Astrocyte of the cerebellum (primary cell): ENCODE measurements at regions not wholly inside any gene's neighbourhood (a gene's known extent, or its start where the extent isn't known, plus 50 kb on each side); places are given as distances from the start of the nearest gene placed in this dataset.

Experiments used
- DNase-seq: peaks from one replicate; pipeline ENCODE4 v3.0.0-alpha.2; 2011; ENCODE audit warnings: low read depth
- H3K4me3 ChIP-seq: 2 replicates; pipeline ENCODE4 v1.5.1; 2011; ENCODE audit warnings: mild to moderate bottlenecking, low read depth, low read length, moderate library complexity
- CTCF ChIP-seq: IDR thresholded peaks from 2 replicates; pipeline ENCODE4 v1.5.1; 2012; ENCODE audit warnings: low read length, low read depth, moderate library complexity, mild to moderate bottlenecking; ENCODE audit errors: missing control alignments
- in situ Hi-C: cut with HindIII; loops from 2 replicates; pipeline ENCODE4 v1.10.0; 2017; ENCODE audit warnings: low sequenced_read_pairs

GRCh38 chr4:35689870-35690269, 554.4 kb downstream of the ARAP2 start:
- in situ Hi-C loops = no loop called here
- DNase-seq = no peak
- no peak for TF ChIP-seq CTCF
- H3K4me3 ChIP-seq = no peak overlapping the region

- no peak for DNase-seq
- H3K4me3 ChIP-seq = no peak overlapping the region
- no peak for TF ChIP-seq CTCF
- in situ Hi-C loops = no loop called here
Observed at GRCh38 chr4:35690271-35690670, 554.0 kb downstream of the ARAP2 start.

- no peak for DNase-seq
- H3K4me3 ChIP-seq = no peak overlapping the region
- TF ChIP-seq CTCF = no peak
- in situ Hi-C loops = no loop called here
Observed at GRCh38 chr4:35695003-35695402, 549.3 kb downstream of the ARAP2 start.

GRCh38 chr4:35695421-35695820, 548.9 kb downstream of the ARAP2 start:
- TF ChIP-seq CTCF = no peak
- no peak overlapping the region for H3K4me3 ChIP-seq
- in situ Hi-C loops = no loop called here
- no peak for DNase-seq

- TF ChIP-seq CTCF = no peak
- DNase-seq = no peak
- no peak overlapping the region for H3K4me3 ChIP-seq
- in situ Hi-C loops = no loop called here
Observed at GRCh38 chr4:35697210-35697736, 547.0 kb downstream of the ARAP2 start.

- no peak overlapping the region for H3K4me3 ChIP-seq
- TF ChIP-seq CTCF = no peak
- in situ Hi-C loops = no loop called here
- no peak for DNase-seq
Observed at GRCh38 chr4:35700663-35701062, 543.7 kb downstream of the ARAP2 start.

- no peak for DNase-seq
- in situ Hi-C loops = no loop called here
- TF ChIP-seq CTCF = no peak
- no peak overlapping the region for H3K4me3 ChIP-seq
Observed at GRCh38 chr4:35709080-35709479, 535.2 kb downstream of the ARAP2 start.
